ENCODE measurements at regions not wholly inside any gene's neighbourhood (a gene's known extent, or its start where the extent isn't known, plus 50 kb on each side); places are given as distances from the start of the nearest gene placed in this dataset.
"Not testable (repeated sequence)": the region's sequence is repeated elsewhere in the genome, so short reads cannot be mapped to it uniquely, and the experiment has no call there.

DNA sequence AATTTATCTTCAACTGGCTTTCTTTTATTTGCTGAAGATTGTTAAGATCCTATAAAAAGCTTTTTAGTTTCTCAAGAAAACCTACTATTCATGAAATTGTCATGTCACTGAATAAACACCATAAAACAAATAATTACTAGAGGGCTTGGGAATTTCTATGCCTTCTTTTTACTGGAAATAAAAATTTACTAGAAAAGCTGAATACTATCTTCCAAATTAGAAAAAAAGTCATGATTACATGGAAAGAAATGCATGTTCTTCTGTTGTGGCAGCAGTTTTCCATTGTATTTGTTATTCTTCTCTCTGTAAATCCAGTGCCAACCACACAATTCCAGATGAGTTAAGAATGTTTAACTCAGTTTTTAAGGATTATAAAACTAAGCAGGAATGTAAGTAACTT is 153.8 kb downstream of the RAP2B start:
- DNase-seq, result no peak

DNA sequence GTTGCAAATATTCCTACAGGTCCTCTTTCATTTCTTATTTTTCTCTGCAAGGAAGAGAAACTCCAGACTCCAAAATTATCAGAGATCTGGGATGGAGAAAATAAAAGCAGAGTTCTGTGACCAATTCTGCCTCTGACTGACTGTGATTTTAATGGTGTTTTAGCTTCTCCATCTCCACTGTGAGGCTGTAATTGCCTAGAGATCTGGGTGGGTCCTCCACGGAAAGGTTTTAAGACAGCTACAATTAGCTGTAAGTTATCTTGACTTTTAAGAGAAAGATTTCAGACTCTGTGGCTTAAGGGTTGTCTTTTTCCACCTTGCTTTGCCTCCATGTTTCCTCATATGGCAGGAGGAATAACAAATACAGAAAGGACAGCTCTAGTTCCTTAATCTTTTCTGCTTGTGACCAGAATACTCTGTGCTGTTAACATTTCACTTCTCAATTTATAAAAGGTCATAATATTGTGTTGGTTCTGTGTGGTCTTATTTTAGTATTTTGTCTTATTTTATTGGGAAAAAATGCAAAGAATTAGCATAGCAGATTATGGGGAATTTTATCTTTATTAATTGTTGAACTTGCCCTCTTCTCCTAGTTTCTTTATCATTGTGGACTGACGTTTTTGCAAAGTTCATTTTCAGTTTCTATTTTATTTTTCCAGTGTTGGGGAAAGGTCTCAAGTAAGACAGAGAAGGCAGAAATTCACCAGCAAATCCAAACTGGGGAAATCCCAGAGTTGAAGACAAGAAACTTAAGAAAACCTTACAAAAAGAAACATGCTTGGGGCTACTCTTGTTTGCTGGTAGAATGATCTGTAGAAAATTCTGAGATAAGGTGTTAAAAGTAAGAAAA is 157.9 kb downstream of the RAP2B start:
- no peak for DNase-seq

DNA sequence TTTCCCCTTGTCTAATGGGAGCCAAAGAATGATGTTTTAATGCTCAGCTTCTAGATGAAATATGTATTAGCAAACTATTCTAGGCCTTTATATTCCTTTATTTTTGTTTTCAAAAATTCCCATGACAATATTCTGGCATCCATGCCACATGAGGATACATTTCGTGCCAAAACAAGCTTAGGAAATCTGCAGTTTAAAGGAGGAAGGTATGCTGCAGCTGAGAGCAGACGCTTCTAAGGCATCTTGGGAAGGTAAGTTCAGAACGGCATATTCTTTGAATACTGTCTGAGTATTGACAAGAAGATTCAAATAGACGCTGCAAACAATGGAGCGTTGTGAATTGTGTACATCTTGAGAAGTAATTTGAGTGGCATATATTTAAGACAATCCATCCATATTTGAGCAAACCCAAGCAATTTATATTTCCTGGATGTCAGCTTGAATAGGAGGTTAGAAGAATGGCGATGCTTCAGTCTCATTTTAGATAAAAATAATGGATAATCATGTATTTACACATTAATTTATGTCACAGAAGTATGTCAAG is 158.6 kb downstream of the RAP2B start:
- no peak for DNase-seq

DNA sequence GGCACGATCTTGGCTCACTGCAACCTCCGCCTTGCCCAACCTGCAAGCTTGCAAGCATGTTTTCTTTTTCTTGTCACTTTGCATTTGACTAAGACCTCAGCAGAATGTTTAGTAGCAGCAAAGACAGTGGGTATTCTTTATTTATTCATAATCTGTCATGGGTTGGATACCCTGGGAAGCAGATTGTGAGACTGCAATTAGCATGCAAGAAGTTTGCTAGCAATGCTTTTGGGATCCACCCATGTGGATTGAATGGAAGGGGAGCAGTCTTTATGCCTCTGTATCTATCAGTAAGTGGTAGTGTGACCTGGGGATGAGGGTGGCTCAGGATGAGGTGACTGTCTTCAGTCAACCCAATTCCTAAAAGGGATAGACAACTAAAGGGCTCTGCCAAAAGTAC is 166.7 kb downstream of the RAP2B start:
- no peak for DNase-seq

DNA sequence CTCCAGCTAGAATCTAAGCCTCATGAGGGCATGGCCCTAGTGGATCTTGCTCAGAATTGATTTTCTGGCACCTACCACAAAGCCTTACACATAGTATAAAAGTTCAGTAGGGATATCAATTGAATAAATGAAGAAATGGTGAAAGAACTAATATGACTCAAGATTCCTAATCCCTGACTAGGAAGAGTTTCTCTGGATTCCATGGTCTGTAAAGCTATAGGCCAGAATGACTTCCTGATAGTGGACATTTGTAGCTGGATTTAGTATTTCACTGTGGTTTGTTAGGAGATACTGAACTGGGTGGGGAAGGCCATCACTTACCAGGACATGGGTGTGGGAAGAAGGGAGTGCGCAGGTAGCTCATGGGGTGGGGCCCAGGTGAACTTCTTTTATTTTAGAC is 168.9 kb downstream of the RAP2B start:
- no peak for DNase-seq

DNA sequence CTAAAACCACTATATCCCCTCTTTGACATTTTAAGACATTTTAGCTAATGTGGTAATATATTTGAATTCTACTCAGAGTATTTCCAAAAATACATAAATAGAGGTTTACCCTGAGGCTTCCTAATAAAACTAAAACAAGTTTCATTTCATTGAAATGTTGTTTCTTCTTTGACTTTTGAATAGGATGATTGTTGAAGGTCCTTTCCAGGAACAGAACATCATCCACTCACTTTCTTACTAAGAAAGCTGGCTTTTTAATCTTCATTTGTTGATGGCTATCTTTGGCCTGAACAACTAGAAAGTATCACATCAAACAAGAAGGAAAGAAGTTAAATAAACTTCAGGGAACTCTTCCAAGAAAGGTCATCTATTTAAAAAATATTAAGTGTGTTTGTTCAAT is 169.7 kb downstream of the RAP2B start:
- no peak for DNase-seq

DNA sequence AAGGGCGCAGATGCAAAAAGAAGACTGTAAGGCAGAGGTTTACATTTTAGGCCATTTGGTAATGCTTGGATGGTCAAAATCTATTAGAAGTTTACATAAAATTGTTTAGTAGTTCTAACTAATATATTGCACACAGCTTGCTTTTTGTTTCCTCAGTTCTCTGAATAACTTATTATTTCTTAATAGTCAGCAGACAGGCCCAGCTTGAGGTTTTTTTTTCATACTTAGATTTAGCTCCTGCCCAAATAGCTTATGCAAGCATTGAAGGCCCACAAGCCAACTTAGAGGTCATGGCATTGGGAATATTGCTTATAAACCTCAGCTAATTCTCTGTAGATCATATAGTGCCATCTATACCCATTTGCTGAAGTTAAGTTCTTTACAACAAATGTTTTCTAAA is 172.5 kb downstream of the RAP2B start:
- no peak for DNase-seq

DNA sequence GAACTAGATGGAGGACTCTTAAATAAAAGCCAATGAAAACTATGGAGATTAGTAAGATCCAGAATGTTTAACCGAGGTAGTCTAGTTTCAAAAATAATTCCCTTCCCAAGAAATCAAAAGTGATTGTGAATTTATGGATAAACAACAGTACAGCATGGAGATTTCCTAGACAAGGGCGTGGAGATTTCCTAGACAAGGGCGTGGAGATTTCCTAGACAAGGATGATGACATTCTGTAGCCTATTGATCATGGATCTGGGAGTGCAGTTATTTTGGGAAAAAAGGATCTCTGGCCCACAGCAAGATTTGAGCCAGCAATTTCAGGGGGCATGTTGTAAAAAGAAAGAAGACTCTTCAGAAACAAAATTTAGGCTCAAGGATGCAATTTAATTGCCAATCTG is 175.3 kb downstream of the RAP2B start:
- DNase-seq, result no peak

DNA sequence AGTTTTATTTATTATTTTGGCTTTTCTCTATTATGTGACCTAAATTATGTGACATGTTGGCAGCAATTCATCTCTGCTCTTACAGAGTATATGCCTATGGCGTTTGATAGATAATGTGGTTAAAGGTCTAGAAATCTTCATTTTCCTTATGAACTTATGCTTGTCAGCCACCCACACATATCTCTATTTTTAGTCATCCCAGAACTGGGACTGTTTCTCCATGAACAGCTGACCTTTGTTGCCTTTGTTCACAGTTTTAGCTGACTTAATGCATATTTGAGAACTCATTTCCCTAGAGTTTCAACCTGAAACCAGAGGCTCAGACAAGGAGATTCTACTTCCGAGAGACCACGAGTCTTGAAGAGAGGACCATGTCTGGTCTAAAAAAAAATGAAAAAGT is 176.5 kb downstream of the RAP2B start:
- no peak for DNase-seq

DNA sequence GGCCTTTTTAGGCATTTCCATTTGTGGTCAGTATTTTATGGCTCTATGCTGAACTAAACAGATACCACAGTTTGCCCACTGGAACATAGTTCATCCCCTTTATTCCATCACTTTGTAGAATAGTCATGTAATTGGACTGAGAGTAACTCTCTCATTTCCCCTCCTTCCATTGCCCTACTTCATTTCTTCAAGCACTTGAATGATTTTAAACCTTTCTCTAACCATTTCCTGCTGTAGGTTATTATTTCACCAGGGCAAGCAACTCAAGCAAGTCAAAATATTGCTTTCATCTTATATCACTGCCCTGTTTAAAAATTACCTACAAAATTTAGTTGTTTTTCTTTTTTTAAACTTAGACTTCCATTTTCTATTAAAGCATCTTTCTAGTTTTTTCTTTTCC is 177.0 kb downstream of the RAP2B start:
- no peak for DNase-seq

DNA sequence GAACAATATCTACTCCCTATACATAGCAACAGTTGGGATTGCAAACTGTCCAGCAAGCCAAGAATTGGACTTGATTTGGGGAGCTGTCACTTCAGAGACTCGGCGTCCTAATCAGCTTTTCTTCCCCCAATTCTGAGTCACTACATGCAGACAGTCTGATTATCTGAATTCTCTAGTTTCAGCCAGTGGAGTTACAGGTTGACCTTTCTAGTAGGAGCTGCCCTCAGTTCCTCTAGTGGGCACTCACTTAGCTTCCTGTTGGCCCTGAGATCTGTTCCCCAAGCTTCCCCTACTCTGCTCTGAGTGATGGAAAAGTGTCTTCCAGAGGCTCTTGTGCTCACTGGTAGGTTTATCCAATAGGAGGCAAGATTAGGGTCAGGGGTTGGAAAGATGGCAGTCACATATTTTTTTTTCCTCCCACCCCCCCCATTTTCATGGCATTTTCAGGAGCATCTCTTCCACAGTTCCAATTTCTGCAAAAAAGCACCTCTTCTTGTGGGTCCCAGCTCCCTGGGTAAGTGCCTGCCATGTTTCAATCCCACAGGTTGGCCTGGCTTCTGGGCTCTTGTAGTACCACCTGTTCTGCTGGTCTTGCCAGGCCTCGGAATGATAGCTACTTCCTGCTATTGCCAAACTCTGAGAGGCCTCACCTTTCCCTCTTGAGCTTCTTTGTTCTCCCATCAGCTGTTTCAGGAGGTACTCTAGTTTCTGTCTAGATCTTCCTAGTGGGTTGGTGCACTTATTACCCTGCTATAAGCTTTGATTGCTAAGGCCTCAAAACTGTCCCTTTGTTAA is 182.2 kb downstream of the RAP2B start:
- DNase-seq, result no peak

DNA sequence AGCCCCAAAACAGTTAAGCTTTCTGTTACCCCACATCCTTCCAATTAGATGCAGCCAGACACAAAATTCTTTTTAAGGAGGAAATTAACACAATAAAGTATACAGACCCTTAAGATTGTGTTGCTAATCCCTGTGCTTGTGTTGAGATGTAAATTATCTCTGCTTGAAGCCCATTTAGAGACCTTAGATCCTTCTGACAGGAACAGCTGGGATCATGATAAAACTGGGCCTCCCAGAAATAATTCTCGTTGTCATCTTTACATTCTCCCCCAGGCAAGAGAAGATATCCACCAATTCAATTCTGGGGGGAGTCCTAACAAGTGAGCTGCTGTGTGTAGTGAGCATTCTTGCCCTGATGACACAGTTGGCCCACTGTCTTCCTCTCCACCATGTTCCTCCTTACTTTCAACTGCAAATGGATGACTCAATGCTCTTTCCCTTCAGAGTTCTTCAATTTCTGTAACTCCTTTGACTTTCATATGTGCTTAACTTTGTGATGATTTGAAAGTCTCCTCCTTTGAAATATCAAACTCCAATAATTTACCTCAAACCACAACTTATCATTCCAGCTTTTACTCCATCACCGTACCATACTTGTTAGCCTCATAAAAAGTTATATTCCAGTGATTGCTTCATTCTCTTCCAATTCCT is 186.6 kb downstream of the RAP2B start:
- DNase-seq, result no peak

DNA sequence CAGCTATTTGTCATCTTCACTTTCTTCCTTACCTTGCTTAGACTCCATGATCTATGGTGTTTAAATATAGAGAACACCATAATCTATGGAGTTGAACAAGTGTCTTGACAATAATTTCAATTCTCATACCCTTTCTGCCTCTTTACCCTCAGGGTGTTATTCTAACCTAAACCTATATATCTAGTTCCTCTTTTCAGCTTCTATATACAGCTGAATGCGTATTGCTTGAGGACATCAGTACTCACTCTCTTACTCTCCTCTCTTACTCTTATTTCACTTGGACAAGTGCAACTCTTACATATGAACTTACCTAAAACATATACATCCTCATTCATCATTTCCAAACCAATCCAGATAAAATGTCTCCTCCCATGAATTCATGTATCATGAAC is 187.1 kb downstream of the RAP2B start:
- DNase-seq, result no peak

DNA sequence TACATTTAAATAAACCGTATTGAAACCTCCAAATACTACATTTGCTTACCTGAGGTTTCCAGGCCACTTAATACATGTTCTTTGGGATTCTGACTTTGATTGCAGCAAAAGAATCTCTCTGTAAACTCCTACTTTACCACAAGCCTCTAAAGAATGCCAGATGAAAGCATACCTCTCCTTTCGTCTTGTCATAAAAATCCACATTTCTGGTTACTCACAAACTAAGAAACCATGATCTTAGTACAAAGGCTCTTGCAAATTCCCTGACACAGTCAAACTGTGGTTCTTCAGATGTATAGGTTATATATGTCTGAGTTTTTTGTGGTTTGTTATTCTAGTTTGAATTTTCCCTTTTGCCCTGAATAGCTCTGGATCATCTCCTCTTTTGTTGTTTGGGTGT is 188.4 kb downstream of the RAP2B start:
- no peak for DNase-seq

DNA sequence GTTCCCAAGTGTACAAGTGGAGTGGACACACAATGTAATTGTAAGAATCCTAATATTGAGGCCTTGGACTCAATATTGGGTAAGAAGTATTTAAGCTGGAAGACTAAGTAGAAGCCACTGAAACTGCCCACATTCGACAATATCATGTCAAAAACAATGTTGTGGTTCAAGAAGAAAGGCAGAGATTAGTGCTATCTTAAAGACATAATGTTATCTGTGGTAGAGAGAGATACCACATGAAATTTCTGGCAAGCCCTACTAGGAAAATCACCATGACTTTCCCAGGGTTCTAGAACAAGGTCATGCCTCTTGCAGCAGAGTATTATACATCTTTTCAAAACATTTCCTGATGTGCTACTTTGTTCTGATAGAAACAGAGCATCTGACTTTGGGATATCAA is 192.6 kb downstream of the RAP2B start:
- no peak for DNase-seq

DNA sequence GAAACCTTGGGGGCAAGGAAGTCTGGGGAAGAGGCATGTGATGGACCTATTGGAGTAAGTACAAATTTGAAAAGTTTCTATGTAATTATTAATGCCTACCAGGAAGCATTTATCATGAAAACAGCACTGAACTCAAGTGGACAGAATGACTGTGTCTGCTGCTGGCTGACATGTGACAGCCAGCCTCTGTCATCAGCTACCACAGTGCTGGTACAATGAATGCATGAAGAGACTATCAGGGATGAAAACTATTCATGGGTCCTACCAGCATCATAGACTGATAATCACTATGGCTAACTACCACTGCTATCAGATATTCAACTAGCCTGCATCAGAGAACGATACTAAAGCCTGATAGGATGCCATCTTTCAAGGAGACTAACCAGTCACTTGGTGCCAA is 193.5 kb downstream of the RAP2B start:
- no peak for DNase-seq

DNA sequence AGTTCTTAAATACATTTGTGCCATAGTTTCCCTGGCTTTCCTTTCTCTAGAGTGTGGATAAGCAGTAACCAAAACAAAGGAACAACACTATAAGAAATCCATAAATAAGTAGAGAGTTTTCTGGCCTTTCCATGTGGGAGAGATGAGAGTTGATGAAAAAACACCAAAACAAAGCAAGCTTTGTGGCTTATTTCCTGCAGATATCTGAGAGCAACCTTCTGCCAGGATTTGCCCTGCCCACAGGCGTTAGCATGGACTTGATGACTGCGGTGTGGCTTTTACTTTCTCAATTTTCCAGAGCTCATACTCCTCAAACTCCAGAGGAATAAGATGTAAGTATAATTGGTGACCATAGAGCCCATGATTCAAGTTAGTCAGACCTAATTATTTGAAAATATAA is 194.9 kb downstream of the RAP2B start:
- no peak for DNase-seq

DNA sequence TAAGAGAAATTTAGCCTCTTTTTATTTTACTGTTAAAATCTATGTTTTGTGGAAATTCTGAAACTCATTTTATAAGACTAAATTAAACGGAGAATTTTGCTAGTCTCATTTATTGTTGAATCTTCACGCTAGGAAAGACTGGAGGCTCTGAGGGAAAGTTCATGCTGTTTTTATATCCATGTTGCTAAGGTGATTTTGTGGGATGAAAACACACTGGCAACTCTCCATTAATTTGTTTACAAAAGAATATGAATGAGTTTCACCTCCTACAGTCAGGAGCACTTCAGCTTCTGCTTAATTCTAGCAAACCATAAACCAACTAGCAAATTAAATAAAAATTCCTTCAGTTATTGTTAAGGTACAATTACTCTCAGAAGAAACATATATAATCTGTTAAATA is 195.4 kb downstream of the RAP2B start:
- DNase-seq, result no peak

DNA sequence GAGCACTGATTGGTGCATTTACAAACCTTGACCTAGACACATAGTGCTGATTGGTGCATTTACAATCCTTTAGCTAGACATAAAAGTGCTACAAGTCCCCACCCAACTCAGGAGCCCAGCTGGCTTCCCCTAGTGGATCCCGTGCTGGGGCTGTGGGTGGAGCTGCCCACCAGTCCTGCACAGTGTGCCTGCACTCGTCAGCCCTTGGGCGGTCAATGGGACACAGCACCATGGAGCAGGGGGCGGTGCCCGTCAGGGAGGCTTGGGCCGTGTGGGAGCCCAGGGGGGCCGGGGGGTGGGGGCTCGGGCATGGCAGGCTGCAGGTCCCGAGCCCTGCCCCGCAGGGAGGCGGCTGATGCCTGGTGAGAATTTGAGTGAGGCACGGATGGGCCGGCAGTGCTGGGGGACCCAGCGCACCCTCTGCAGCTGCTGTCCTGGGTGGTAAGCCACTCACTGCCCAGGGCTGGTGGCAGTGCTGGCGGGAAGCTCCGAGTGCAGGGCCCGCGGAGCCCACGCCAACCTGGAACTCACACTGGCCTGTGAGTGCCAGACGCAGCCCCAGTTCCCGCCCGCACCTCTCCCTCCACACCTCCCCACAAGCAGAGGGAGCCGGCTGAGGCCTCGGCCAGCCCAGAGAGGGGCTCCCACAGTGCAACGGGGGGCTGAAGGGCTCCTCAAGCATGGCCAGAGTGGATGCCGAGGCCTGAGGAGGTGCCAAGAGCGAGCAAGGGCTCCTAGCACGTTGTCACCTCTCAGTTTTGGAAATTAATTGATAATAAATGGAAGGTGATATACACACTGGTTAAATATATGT is 207.7 kb downstream of the RAP2B start:
- DNase-seq, result no peak

DNA sequence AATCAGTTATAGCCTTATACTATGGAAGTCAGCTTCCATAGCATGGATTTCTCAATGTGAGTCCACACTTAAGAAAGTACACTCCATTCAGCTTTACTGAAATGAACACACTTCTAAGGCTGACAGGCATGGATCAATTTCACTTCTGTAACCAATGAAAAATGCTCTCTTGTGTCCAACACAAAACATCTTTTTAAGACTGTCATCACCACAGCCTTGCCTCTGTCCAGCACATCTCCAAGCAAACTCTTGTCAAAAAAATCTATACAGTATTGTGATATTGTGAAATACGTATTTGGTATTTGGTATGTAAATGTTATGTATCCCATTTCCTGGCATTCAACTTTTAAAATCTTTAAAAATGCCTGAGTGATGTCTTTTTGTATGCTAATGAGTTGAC is 208.7 kb downstream of the RAP2B start:
- DNase-seq, result no peak

DNA sequence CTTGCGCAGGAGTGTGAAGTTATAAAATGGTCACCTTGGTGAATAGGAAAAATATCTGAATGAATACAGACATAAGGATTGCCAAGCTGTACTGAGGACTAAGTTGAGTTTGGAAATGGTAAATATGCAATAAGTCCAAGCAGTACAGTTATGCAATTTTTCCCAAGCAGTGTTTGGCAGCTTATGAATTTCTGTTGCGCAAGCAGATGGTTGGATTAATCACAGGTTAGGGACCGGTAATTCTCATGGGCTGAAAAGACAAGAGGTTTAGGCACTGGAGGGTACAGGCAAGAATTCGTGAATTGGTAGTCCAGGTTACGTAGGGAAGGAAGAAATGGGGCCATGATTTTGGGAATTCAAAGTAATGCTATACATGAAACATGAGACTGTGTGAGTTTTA is 210.3 kb downstream of the RAP2B start:
- no peak for DNase-seq

DNA sequence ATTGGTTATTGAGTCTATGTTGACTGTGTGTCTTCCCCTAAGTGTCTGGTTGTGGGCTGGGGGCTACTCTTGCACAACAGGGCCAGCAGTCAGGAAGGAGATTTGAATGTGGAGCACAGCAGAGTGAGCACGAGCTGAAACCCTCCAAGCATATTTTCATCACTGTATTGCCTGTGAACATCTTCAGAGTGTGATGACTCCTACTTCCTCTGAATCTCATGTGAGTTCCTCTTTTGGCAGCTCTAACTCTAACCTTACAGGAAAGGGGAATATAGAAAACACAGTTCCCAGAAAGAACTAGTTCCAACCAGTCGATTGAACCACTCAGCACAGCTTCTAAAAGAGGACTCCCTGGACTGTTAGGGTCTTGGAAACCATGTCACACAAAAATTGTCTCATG is 211.6 kb downstream of the RAP2B start:
- no peak for DNase-seq

DNA sequence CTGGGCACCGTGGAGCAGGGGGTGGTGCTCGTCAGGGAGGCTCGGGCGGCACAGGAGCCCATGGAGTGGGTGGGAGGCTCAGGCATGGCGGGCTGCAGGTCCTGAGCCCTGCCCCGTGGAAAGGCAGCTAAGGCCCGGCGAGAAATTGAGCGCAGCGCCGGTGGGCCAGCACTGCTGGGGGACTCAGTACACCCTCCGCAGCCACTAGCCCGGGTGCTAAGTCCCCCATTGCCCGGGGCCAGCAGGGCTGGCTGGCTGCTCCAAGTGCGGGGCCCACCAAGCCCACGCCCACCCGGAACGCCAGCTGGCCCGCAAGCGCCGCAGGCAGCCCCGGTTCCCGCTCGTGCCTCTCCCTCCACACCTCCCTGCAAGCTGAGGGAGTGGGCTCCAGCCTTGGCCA is 216.3 kb downstream of the RAP2B start:
- not testable (repeated sequence) for DNase-seq

Data from NCI-H524 treated with DMSO at 0.1 percent for 48 hours (cell line).